PC-3 (cell line): ENCODE measurements at regions not wholly inside any gene's neighbourhood (a gene's known extent, or its start where the extent isn't known, plus 50 kb on each side); places are given as distances from the start of the nearest gene placed in this dataset.

Experiments
- ATAC-seq: fragments of 200-7000 bp; cut with Tn5 transposase; 2 replicates; pipeline ENCODE4 v1.9.1; 2020; ENCODE audit warnings: mild to moderate bottlenecking, moderate library complexity
- BruUV-seq: library from RNA; stranded (reverse); fragments of 400-500 nt; replicated peaks from 2 replicates; lab custom pipeline; 2021; lab: Mats Ljungman, UMichigan
- CTCF ChIA-PET: fragments of 300-600 bp; sonication (Branson Sonifier 250); formaldehyde crosslinking; loops from one replicate; lab custom pipeline; 2022; ENCODE audit warnings: antibody characterized with exemption; lab: Charles Lee
- POLR2A ChIA-PET: fragments of 300-600 bp; sonication (Branson Sonifier 250); formaldehyde crosslinking; loops from one replicate; lab custom pipeline; 2022; ENCODE audit warnings: antibody characterized with exemption; ENCODE audit not compliant: unreplicated experiment; lab: Charles Lee
- DNase-seq: peaks from one replicate; pipeline ENCODE4 v3.0.0-alpha.2; 2015
- H2AFZ ChIP-seq: fragments of 300-600 bp; sonication (generic); 2 replicates; pipeline ENCODE4 v1.6.0; 2016; ENCODE audit warnings: antibody characterized with exemption, low read length
- H3F3A ChIP-seq: fragments of 300-600 bp; sonication (generic); one replicate; pipeline ENCODE4 v1.6.0; 2017; ENCODE audit warnings: antibody characterized with exemption, low read length, control low read depth, mild to moderate bottlenecking; ENCODE audit not compliant: unreplicated experiment
- H3K27ac ChIP-seq: fragments of 300-600 bp; sonication (generic); 2 replicates; pipeline ENCODE4 v1.5.1; 2016; ENCODE audit warnings: mild to moderate bottlenecking, low read length
- H3K27me3 ChIP-seq: fragments of 300-600 bp; sonication (generic); 2 replicates; pipeline ENCODE4 v1.6.1; 2016; ENCODE audit warnings: low read length, mixed read lengths
- H3K36me3 ChIP-seq: fragments of 300-600 bp; sonication (generic); 2 replicates; pipeline ENCODE4 v1.6.1; 2016; ENCODE audit warnings: low read depth, mixed run types, low read length, mixed read lengths
- H3K4me1 ChIP-seq: fragments of 300-600 bp; sonication (generic); 2 replicates; pipeline ENCODE4 v1.5.1; 2016; ENCODE audit warnings: low read length; ENCODE audit not compliant: insufficient read depth
- H3K4me2 ChIP-seq: fragments of 300-600 bp; sonication (generic); 2 replicates; pipeline ENCODE4 v1.6.0; 2016; ENCODE audit warnings: low read length
- H3K4me3 ChIP-seq: fragments of 300-600 bp; sonication (generic); 2 replicates; pipeline ENCODE4 v1.5.1; 2016; ENCODE audit warnings: mild to moderate bottlenecking, low read length, mixed read lengths
- H3K79me2 ChIP-seq: fragments of 300-600 bp; sonication (generic); 2 replicates; pipeline ENCODE4 v1.6.1; 2017; ENCODE audit warnings: low read length, mixed read lengths
- H3K9ac ChIP-seq: fragments of 300-600 bp; sonication (generic); 2 replicates; pipeline ENCODE4 v1.6.0; 2016; ENCODE audit warnings: mild to moderate bottlenecking, low read length
- H3K9me2 ChIP-seq: fragments of 300-600 bp; sonication (generic); replicated peaks from 2 replicates; pipeline ENCODE4 v1.6.1; 2016; ENCODE audit warnings: mixed run types, low read length, mixed read lengths
- H3K9me3 ChIP-seq: fragments of 300-600 bp; sonication (generic); 2 replicates; pipeline ENCODE4 v1.6.1; 2016; ENCODE audit warnings: low read length, mixed read lengths
- H4K20me1 ChIP-seq: fragments of 300-600 bp; sonication (generic); 2 replicates; pipeline ENCODE4 v1.6.1; 2016; ENCODE audit warnings: low read length, mixed read lengths
- EZH2 ChIP-seq: fragments of 300-600 bp; sonication (generic); IDR thresholded peaks from one replicate; pipeline ENCODE4 v1.6.1; 2017; ENCODE audit warnings: antibody characterized with exemption, mild to moderate bottlenecking, low read length; ENCODE audit not compliant: unreplicated experiment
- EZH2phosphoT487 ChIP-seq: fragments of 300-600 bp; sonication (generic); IDR thresholded peaks from 2 replicates; pipeline ENCODE4 v1.6.1; 2018; ENCODE audit warnings: mild to moderate bottlenecking, antibody characterized with exemption, low read length, borderline replicate concordance
- intact Hi-C: fragments of 100-400 bp; cut with micrococcal nuclease; formaldehyde crosslinking; loops from 2 replicates; pipeline ENCODE4 v1.9.0; 2023
- TF ChIP-seq, protein P1 (sequence below): fragments of 300-600 bp; sonication (generic); conservative IDR thresholded peaks from 2 replicates; pipeline ENCODE4 v1.5.1; 2017; ENCODE audit warnings: antibody characterized with exemption, low read depth, mild to moderate bottlenecking, low read length

DNA sequence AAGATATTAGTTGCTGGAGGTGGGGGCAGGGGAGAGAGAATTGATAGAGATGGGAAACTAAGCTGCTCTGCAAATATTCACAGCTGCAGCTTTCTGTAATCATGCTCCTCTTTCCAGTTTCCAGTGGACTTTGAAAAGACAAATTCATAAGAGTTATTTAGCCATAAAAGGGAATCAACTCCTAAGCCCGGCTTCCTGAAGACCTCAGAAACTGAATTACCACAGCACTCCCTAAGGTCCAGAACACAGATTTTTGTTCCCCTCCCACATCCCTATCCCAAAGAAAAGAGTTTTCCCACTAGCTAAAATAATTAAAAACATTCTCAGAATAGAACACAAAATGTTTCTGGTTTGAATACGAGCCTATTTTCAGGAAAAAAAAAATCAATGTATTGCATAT, 871.8 kb upstream of the NR2F2 start:
- Histone ChIP-seq H3K4me1 (peaks cover 14% of the 10 kb centered on the region), H3F3A (no peaks in the 10 kb centered on the region), H3K27me3 (no peaks in the 10 kb centered on the region), H2AFZ (peak overlapping the region; percentile 41; the same call in 1 of the 2 replicates), H3K9me2 (no peaks in the 10 kb centered on the region), H3K27ac (peak overlapping the region; percentile 21; the same call in 1 of the 2 replicates), H3K4me2 (peak overlapping the region; percentile 40), H3K9ac (no peak overlapping the region), H3K4me3 (no peak overlapping the region), H3K36me3 (no peaks in the 10 kb centered on the region), H3K9me3 (no peaks in the 10 kb centered on the region), H3K79me2 (no peaks in the 10 kb centered on the region), H4K20me1 (no peaks in the 10 kb centered on the region)
- DNase-seq, result no peak
- intact Hi-C loops, result no loop called here
- no TSS peak for BruUV-seq
- ATAC-seq, result no peak
- CTCF ChIA-PET, result no interaction called here
- POLR2A ChIA-PET, result no interaction called here
- TF ChIP-seq EZH2, result no peak
- TF ChIP-seq EZH2phosphoT487, result no peak

DNA sequence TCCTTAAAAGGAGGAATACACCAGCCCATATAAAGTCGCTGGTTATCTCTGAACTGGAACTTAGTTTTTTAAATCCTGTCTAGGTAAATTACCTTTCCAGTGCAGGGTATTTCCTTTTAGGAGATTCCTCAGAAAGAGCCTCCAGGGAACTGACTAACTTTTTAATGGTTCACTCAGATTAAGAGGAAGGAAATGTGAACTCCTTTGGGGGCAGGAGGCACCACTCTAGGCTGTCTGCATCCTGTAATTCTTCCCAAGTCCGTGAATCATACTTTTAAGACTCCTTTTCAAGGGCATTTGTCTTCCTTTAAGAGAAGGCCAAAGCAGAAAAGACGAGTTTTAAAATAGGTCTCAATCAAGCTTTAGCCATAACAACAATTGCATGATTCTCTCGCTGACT, 871.2 kb upstream of the NR2F2 start:
- TF ChIP-seq EZH2phosphoT487, result no peak
- no peak for TF ChIP-seq EZH2
- Histone ChIP-seq H3K27ac (peak overlapping the region; percentile 21), H3K9ac (no peak overlapping the region), H3K4me3 (no peak overlapping the region), H3K4me1 (peaks cover 14% of the 10 kb centered on the region), H3K36me3 (no peaks in the 10 kb centered on the region), H4K20me1 (no peaks in the 10 kb centered on the region), H3K9me3 (no peaks in the 10 kb centered on the region), H2AFZ (peak overlapping the region; percentile 41), H3K9me2 (no peaks in the 10 kb centered on the region), H3K4me2 (peak overlapping the region; percentile 40), H3F3A (no peaks in the 10 kb centered on the region), H3K27me3 (no peaks in the 10 kb centered on the region), H3K79me2 (no peaks in the 10 kb centered on the region)
- intact Hi-C loops, result no loop called here
- ChIA-PET POLR2A (no interaction called here), CTCF (no interaction called here)
- no TSS peak for BruUV-seq
- ATAC-seq (peak; percentile 84), DNase-seq (peak; percentile 72)

DNA sequence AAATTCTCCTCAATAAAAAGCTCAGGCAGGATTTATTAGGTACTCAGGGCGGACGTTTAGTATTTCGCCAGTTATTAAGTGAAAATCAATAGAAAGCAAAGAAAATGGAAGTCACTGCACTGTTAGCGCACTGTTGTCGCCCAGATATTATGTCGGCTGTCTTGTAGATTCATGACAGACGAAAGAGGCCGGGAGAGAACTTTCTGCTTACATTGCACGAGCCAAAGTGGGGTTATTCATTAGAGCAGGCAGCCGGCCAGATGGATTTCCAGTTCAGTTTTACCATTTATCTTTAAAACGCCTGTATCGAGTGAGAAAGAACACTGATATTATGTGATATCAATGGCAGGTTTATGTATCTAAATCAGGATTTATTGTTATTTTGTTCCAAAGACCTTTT, 866.0 kb upstream of the NR2F2 start:
- Histone ChIP-seq H3K4me2 (no peak overlapping the region), H2AFZ (no peak overlapping the region), H3K79me2 (no peaks in the 10 kb centered on the region), H3K4me1 (peaks cover 5% of the 10 kb centered on the region), H4K20me1 (no peaks in the 10 kb centered on the region), H3K9me2 (no peaks in the 10 kb centered on the region), H3K9ac (no peak overlapping the region), H3K27ac (no peak overlapping the region), H3K9me3 (no peaks in the 10 kb centered on the region), H3F3A (no peaks in the 10 kb centered on the region), H3K27me3 (no peaks in the 10 kb centered on the region), H3K4me3 (no peak overlapping the region), H3K36me3 (no peaks in the 10 kb centered on the region)
- DNase-seq (no peak), ATAC-seq (no peak)
- intact Hi-C loops, result no loop called here
- BruUV-seq, result no TSS peak
- CTCF ChIA-PET, result no interaction called here
- TF ChIP-seq EZH2 (no peak), EZH2phosphoT487 (no peak)
- TF ChIP-seq, protein P1, sequence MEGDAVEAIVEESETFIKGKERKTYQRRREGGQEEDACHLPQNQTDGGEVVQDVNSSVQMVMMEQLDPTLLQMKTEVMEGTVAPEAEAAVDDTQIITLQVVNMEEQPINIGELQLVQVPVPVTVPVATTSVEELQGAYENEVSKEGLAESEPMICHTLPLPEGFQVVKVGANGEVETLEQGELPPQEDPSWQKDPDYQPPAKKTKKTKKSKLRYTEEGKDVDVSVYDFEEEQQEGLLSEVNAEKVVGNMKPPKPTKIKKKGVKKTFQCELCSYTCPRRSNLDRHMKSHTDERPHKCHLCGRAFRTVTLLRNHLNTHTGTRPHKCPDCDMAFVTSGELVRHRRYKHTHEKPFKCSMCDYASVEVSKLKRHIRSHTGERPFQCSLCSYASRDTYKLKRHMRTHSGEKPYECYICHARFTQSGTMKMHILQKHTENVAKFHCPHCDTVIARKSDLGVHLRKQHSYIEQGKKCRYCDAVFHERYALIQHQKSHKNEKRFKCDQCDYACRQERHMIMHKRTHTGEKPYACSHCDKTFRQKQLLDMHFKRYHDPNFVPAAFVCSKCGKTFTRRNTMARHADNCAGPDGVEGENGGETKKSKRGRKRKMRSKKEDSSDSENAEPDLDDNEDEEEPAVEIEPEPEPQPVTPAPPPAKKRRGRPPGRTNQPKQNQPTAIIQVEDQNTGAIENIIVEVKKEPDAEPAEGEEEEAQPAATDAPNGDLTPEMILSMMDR, result no peak
- POLR2A ChIA-PET, result no interaction called here

DNA sequence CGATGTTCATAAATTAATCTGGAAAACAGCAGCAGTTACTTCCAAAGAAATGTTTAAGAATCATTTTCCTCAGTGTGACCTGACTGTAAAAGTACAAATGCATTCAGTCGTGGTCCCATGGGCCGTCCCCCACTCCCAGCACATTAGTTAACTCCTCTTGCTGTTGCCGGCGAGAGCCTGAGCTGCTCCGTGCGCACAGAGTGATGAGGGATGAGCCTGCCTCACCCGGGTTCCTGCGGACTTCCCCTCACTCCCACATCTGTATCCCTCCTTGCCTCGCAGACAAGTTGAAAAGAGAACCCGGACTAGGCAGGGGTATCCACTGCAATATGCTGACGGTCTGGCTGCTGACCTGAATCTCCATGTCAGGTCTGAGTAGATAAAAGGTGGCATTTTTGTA, 861.7 kb upstream of the NR2F2 start:
- Histone ChIP-seq H3K4me3 (no peak overlapping the region), H3F3A (no peaks in the 10 kb centered on the region), H3K79me2 (no peaks in the 10 kb centered on the region), H4K20me1 (no peaks in the 10 kb centered on the region), H3K27me3 (no peaks in the 10 kb centered on the region), H3K27ac (no peak overlapping the region), H3K4me2 (no peak overlapping the region), H3K4me1 (no peaks in the 10 kb centered on the region), H3K9ac (no peak overlapping the region), H3K36me3 (no peaks in the 10 kb centered on the region), H3K9me2 (no peaks in the 10 kb centered on the region), H2AFZ (no peak overlapping the region), H3K9me3 (no peaks in the 10 kb centered on the region)
- ATAC-seq (no peak), DNase-seq (no peak)
- TF ChIP-seq, protein P1, result no peak
- no peak for TF ChIP-seq EZH2
- TF ChIP-seq EZH2phosphoT487, result no peak
- intact Hi-C loops, result no loop called here
- ChIA-PET CTCF (no interaction called here), POLR2A (no interaction called here)
- no TSS peak for BruUV-seq
